GM18868 (cell line): ENCODE measurements at regions not wholly inside any gene's neighbourhood (a gene's known extent, or its start where the extent isn't known, plus 50 kb on each side); places are given as distances from the start of the nearest gene placed in this dataset.
A peak's percentile ranks its signal among the peaks of the same experiment; 100 is the strongest.
"Not testable (repeated sequence)": the region's sequence is repeated elsewhere in the genome, so short reads cannot be mapped to it uniquely, and the experiment has no call there.

ENCODE experiments used
- ATAC-seq: cut with Tn5 transposase; IDR thresholded peaks from one replicate; pipeline ENCODE4 v1.9.1; 2021; ENCODE audit warnings: mild to moderate bottlenecking, moderate library complexity; ENCODE audit not compliant: unreplicated experiment

DNA sequence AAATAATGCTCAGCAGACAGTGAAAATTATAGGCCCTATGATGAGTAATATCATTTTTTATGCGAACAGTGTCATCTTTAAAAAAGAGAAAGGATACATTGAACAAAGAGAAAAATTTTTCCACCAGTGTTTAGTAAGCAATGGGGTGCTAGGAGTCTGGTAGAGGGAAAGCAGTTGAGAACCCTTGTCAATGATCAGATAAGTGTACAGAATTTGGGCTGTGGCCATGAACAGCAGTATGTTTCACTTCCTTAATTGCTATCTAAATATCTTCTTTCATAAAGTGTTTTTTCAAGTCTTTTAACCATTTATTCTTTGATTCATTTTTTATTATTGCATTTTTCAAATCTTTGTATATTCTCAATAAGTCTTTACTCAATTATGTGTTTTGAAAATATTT, 750.7 kb upstream of the KCND2 start:
- no peak for ATAC-seq

DNA sequence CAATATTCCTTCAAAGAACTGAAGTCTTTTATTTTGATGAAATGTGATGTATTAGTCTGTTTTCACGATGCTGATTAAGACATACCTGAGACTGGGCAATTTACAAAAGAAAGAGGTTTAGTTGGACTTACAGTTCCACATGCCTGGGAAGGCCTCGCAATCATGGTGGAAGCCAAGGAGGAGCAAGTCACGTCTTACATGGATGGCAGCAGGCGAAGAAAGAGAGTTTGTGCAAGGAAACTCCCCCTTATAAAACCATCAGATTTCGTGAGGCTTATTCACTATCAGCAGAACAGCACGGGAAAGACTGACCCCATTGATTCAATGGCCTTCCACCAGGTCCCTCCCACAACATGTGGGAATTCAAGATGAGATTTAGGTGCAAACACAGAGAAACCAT, 750.3 kb upstream of the KCND2 start:
- no peak for ATAC-seq

DNA sequence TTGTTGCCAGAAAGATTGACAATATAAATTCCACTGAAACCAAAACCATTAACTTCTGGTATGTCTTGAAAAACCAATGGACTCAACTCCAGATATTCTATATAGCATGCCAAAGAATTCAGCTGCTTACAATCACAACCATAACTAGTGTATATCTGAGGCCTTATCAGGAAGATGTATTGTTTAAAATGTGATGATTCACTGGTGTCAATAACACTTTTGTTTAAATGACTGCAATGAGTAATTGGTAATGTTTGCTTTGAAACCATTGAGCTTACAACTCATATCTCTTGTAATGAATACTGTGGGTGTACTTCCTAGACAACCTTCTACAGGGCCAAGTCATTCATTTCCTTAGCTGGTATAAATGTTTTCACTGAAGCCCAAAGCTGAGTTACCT, 727.9 kb upstream of the KCND2 start:
- peak; percentile 74 for ATAC-seq

DNA sequence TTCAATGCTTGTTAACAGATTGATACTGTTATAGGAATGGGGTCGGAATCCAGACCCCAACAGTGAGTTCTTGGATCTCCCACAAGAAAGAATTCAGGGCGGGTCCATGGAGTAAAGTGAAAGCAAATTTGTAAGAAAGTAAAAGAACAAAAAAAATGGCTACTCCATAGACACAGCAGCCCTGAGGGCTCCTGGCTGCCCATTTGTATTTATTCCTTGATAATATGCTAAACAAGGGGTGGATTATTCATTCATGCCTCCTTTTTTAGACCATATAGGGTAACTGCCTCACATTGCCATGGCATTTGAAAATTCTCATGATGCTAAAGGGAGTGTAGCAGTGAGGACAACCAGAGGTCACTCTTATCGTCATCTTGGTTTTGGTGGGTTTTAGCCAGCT, 717.2 kb upstream of the KCND2 start:
- no peak for ATAC-seq

DNA sequence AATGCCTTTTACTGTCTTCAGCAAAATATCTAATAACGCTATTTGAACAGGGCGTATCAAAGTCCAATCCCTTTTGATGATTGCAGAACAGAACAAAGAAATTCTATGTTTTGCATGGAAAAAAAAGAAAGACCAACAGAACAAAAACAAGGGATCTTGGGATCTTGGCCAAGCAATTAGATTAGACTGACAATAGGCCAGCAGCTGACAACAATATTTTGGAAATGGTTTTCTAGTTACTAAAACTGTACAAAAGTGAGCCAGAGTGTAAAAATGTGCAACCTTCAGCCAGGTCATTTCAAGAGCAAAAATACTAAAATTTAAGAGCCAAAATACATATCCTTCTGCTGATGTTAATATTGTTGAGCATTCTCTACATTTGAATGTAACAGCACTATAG, 716.5 kb upstream of the KCND2 start:
- ATAC-seq: no peak

DNA sequence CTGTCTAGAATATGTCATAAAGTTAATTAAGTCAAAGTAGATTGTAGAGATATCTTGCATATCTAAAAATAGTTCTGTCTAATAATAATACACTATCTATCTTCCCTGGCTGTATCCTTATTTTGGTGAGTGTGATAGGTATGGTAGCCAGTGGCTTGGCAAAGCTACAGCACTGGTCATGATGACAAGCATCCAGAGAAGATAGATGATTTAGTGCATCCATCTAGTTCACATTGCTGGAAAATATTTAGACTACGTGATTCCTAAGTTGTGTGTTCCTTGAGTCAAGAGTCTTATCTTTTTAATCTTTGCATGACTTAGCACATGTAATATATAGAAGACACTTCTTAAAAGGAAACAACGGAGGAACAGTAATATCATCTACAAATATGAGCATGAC, 711.2 kb upstream of the KCND2 start:
- no peak for ATAC-seq

DNA sequence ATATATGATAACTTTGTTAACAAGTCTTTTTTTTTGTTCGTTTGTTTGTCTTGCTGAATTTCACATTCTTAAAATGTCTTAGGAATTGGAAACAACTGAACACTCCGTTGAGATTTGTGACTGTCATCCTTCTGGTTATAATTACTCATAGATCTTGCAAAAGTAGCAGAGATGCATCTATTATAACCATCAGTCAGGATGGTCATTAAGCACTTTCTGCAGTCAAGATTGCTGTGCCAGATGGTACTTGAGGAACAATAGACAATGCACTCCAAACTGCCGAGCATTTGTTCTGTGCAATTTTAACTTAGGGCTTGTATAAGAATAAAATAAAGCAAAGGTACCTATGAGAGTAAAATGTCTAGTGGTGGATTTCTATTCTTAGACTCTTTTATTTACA, 710.1 kb upstream of the KCND2 start:
- ATAC-seq: no peak

DNA sequence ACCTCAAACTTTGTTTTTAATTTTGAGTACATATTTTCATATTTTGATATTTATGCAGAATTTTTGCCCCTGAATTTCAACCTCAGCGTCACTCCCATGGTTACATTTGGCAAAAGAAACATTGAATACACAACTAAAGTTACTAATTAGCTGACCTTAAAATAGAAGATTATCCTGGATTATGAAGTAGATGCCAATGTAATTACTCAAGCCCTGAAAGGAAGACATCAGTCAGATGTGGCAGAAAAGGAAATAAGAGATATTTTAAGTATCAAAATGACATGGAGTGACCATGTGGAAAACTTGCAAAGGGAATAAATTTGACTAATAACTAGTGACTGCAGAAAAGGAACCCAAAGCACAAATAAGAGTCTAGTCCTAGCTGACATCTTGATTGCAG, 701.3 kb upstream of the KCND2 start:
- ATAC-seq: no peak

DNA sequence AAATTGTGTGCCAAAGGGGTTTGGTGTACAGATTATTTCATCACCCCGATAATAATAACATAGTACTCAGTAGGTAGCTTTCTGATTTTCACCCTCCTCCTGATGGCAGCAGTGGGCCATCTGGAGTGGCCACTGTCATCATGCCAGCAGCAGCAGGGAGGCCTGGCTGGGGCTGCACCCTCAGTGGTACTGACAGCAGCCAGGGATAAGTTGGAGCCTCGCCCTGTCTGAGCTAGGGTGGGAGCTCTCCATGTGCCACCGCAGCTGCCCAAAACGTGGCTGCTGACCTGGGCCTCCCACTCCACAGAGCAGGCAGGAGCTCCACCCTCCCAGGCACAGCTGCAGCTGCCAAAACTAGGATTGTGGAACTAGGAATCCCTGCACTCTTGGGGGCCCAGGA, 700.8 kb upstream of the KCND2 start:
- no peak for ATAC-seq

DNA sequence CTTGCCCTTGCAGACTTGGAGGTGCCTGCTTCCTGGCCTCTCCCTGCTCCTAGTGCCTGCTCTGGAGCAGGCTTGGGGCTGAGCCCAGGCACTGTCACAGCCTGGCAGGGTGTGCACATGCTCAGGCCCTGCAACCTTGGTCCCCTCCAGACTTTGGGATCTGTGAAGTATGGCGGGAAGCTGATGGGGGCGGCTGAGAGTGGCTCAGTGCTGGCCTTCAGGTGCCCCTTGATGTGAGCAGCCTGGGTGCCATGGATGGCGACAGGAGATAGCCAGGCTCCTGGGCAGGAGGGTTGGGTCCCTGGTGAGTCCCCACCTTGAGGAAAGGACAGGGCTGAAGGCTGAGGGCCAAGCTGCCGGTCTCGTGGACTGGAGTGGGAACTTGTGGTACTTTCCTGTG, 700.4 kb upstream of the KCND2 start:
- ATAC-seq: no peak

DNA sequence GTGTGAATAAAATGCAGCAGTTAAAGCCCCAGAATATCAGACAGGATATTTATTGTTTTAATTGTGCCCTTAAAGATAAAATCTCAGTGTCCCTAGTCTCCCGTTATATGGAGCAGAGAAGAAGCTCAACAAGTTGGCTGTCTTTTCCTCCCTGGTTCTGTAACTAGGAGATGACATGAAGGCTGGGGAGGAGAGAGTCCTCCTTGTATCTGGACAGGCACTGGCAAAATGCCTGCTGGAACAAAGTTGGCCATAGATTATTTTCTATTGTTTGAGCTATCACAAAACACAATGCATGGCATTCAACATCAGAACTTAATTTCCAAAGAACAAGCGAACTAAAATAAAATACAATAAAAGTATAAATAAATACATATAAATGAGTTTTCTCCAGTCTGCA, 694.9 kb upstream of the KCND2 start:
- ATAC-seq: no peak

DNA sequence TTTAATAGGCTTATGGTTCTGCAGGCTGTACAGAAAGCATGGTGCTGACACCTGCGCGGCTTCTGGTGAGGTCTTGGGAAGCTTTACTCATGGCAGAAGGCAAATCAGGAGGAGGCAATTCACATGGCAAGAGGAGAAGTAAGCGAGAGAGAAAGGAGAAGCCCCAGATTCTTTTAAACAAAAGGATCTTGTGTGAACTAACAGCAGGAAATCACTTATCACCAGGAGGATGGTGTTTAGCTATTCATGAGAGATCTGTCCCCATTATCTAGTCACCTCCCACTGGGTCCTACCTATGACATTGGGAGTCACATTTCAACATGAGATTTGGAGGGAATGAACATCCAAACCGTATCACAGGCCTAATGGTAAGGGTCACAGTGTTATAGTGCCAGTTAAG, 678.0 kb upstream of the KCND2 start:
- ATAC-seq: no peak

DNA sequence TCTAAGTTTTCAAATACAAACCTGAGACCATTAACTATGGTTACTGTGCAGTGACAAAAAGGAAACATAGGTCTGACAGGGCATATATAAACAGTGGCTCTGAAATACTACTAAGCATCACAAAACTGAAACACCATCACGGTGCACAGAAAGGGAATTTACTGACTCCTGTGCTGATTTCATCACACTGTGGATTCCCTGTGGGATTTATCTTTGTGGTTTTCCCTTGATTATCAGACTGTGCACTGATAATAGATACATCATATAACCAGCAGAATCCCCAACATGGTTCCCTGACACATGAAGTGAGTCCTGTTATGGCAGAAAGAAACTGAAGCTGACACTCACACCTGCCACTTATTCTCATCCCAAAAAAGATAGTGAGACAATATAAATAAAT, 676.3 kb upstream of the KCND2 start:
- no peak for ATAC-seq

DNA sequence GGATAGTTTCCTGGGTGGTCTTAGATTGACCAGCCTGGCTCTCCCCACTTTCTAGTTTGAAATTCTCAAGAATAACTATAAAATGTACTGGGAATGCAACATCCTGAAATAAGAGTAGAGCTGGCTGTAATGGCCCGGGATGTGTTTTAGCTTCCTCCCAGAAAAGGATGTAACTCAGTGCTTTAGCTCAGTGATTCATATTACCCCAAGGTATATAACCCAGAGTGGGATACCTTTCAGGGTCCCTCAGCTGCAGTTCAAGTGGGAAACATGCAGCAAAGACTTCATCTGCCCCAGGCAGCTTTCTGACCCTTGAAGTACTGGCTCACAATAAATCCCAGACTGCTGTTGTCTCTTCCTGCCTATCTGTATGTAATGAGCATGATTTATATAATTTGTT, 666.7 kb upstream of the KCND2 start:
- ATAC-seq: no peak

DNA sequence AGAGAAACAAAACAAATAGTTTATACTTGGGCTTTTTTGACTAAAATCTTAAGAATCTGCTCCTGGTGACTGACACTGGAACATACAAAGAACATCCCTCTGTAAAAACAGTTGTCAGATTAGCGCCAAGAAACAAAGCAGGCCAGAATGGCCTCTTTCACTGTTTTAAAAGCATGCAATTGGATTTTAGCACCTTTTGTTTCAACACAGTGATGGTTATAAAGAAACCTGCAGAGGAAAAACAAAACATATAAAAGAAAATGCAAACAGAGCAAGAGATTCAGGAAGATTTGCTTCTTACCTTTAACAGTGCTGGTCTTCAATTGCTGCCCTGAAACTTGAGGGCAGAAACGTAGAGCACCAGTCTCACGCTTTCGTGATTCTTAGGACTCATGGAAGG, 652.2 kb upstream of the KCND2 start:
- no peak for ATAC-seq

DNA sequence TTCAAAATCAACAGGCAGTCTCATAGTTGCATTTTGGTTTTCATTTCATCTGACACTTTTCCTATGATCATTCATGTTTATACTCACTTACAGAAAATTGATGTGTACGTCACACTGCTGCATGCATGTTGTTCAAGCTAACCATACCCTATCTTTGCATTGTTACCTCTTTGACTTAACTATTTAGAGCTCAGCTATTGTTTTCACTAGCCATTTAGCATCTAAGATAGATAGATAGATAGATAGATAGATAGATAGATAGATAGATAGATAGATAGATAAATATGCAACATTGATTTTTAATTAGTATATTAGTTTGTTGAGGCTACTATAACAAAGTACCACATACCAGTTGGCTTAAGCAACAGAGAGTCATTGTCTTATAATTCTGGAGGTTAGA, 649.5 kb upstream of the KCND2 start:
- ATAC-seq: no peak

DNA sequence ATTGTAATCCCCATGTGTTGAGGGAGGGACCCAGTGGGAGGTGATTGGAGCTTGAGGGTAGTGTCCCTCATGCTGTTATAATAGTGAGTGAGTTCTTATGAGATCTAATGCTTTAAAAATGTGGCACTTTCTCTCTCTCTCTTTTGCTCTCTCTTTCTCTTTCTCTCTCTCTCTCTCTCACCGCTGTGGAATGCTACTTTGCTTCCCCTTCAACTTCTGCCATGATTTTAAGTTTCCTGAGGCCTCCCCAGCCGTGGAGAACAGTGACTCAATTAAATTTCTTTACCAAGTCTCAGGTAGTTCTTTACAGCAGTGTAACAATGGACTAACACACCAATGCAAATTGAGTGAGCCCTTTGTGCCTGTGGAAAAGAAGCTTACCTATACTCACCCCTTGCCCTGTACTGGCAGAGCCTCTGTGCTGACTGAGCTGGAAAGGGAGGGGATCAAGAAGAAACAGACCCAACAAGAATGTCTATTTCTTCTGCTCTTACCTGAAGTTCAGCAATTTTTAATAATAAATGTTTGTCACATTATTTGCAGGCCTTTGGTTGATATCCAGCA, 642.5 kb upstream of the KCND2 start:
- ATAC-seq: no peak

DNA sequence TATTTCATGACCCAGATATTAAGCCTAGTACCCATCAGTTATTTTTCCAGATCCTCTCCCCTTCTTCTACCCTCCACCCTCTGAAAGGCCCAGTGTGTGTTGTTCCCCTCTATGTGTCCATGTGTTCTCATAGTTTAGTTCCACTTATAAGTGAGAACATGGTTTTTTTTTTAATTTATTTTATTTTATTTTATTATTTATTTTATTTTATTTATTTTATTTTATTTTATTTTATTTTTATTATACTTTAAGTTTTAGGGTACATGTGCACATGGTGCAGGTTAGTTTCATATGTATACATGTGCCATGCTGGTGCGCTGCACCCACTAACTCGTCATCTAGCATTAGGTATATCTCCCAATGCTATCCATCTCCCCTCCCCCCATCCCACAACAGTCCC, 639.2 kb upstream of the KCND2 start:
- ATAC-seq: not testable (repeated sequence)

DNA sequence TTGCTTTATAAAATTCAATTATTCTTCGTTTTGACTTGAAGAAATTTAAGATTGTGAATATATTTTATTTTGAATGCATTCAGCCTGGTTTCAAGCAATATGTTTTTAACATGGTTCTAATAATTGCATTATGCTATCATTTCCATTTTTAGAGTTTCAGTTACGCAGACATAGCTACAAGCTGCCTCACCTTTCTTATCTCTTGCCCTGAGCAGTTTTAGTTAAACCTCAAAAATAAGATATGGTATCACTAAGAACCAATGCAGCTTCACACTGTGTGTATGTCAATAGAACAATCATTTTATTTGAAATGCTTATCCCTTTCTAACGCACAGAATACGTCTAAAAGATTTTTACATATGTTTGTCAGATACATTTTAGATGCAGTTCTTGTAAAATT, 632.6 kb upstream of the KCND2 start:
- no peak for ATAC-seq

DNA sequence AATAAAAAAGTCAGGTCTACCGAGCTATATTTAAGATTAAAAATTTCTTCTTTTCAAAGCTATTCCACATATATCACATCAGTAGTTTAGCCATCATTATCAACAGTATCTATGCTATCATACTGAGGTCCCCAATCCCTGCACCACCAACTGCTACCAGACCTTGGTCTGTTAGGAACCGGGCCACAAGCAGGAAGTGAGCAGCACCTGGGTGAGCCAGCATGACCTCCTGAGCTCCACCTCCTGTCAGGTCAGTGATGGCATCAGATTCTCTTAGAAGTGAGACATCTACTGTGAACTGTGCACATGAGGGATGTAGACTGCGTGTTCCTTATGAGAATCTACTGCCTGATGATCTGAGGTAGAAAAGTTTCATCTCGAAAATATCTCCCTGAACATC, 632.1 kb upstream of the KCND2 start:
- no peak for ATAC-seq

DNA sequence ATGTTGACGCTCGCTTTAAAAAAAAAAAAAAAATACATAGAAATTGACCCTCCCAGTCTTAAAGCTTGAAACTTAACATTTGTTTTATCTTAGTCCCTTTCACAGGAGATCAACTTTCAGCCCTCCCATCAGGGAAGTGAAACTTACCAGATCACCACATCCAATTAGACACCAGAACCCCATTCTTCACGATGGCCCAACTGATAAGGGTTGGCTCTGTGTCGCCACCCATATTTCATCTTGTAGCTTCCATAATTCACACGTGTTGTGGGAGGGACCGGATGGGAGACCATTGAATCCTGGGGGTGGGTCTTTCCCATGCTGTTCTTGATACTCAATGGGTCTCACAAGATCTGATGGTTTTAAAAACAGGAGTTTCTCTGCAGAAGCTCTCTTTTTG, 629.4 kb upstream of the KCND2 start:
- no peak for ATAC-seq

DNA sequence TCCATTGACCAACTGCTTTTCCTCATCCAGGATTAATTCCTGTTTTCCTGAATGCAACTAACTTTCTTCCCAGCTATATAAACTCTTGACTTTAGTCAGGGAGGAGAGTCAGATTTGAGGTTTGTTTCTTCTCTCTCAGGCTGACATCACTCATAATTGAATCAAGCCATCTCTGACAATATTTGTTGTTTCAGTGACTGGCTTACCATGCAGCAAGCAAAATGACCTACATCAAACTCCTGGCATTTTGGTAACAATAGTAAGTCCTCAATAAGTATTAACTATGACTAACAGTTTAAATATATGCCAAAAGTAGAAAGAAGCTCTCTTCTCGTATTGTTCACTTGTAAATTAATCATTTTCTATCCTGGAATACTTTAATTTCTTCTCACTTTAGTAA, 625.7 kb upstream of the KCND2 start:
- no peak for ATAC-seq

DNA sequence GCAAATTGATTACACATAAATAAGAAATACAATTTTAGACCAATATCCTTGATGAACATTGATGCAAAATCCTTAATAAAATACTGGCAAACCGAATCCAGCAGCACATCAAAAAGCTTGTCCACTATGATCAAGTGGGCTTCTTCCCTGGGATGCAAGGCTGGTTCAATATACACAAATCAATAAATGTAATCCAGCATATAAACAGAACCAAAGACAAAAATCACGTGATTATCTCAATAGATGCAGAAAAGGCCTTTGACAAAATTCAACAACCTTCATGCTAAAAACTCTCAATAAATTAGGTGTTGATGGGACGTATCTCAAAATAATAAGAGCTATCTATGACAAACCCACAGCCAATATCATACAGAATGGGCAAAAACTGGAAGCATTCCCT, 624.2 kb upstream of the KCND2 start:
- not testable (repeated sequence) for ATAC-seq

DNA sequence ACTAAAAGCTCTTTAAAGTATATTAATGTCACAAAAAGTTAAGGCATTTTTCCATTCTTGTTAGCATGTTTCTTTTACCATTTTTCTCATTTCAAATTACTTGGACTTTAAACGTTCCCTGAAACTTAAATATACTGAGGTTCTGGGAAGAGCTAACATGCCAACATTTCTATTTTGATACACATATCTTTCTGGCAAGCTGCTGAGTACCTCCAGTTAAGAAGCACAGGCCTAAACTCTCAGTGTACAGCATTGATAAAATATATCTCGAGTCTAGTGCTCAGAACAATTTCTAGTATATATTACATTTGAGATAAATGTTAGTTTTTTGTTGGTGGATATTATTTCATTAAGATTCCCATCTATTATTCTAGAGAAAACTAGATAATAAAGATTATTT, 612.9 kb upstream of the KCND2 start:
- ATAC-seq: no peak
